NCI-H460 (cell line): ENCODE measurements at regions not wholly inside any gene's neighbourhood (a gene's known extent, or its start where the extent isn't known, plus 50 kb on each side); places are given as distances from the start of the nearest gene placed in this dataset.
"Not testable (repeated sequence)": the region's sequence is repeated elsewhere in the genome, so short reads cannot be mapped to it uniquely, and the experiment has no call there.

Experiments used
- DNase-seq: peaks from one replicate; pipeline ENCODE4 v3.0.0-alpha.2; 2016; ENCODE audit warnings: low read depth; ENCODE audit errors: extremely low read depth

GRCh38 chr3:81887448-81887847 is 126.0 kb upstream of the GBE1 start:
- no peak for DNase-seq

- no peak for DNase-seq
These were observed 124.6 kb upstream of the GBE1 start for GRCh38 chr3:81886081-81886480.

- DNase-seq: no peak
These were observed 123.3 kb upstream of the GBE1 start for GRCh38 chr3:81884791-81885190.

- DNase-seq: no peak
These were observed 115.4 kb upstream of the GBE1 start for GRCh38 chr3:81876826-81877225.

GRCh38 chr3:81874738-81875137 is 113.3 kb upstream of the GBE1 start:
- DNase-seq: no peak

GRCh38 chr3:81872566-81872965 is 111.1 kb upstream of the GBE1 start:
- no peak for DNase-seq

- DNase-seq: no peak
These were observed 110.1 kb upstream of the GBE1 start for GRCh38 chr3:81871358-81872155.

- DNase-seq: no peak
These were observed 107.9 kb upstream of the GBE1 start for GRCh38 chr3:81869382-81869781.

GRCh38 chr3:81868597-81868996 is 107.2 kb upstream of the GBE1 start:
- DNase-seq: no peak

GRCh38 chr3:81867875-81868274 is 106.4 kb upstream of the GBE1 start:
- DNase-seq: no peak

- not testable (repeated sequence) for DNase-seq
These were observed 103.7 kb upstream of the GBE1 start for GRCh38 chr3:81865164-81865563.

GRCh38 chr3:81864272-81864671 is 102.8 kb upstream of the GBE1 start:
- DNase-seq: no peak

- no peak for DNase-seq
These were observed 102.3 kb upstream of the GBE1 start for GRCh38 chr3:81863756-81864155.

- no peak for DNase-seq
These were observed 100.1 kb upstream of the GBE1 start for GRCh38 chr3:81861593-81861992.

GRCh38 chr3:81859524-81859923 is 98.1 kb upstream of the GBE1 start:
- no peak for DNase-seq

GRCh38 chr3:81853431-81853830 is 92.0 kb upstream of the GBE1 start:
- DNase-seq: no peak

- DNase-seq: no peak
These were observed 89.7 kb upstream of the GBE1 start for GRCh38 chr3:81851176-81851575.

- no peak for DNase-seq
These were observed 85.5 kb upstream of the GBE1 start for GRCh38 chr3:81846988-81847387.

GRCh38 chr3:81841540-81841939 is 80.1 kb upstream of the GBE1 start:
- no peak for DNase-seq

- no peak for DNase-seq
These were observed 78.2 kb upstream of the GBE1 start for GRCh38 chr3:81839504-81840094.

- no peak for DNase-seq
These were observed 77.0 kb upstream of the GBE1 start for GRCh38 chr3:81838457-81838856.

- no peak for DNase-seq
These were observed 75.7 kb upstream of the GBE1 start for GRCh38 chr3:81837071-81837593.
